ENCODE measurements at regions not wholly inside any gene's neighbourhood (a gene's known extent, or its start where the extent isn't known, plus 50 kb on each side); places are given as distances from the start of the nearest gene placed in this dataset.

DNA sequence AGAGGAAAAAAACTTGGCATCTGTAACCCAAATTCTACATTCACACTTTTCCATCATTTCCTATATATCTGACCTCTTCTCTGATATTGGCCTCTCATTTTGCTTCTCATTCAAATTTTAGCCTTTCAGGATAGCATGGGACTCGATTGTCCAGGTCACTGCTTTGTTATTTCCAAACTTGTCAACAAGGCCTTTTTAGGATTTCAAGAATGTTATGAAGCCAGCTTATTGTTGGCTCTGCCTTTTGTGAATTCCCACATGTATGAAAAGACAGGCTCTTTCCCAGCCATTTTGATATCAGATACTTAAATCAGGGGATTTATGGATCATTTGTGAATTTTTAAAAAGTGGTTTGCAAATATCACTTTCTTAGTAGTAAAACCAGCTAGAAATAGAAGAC lies 663.5 kb downstream of the NCAM2 start:
- TF ChIP-seq, protein P1, sequence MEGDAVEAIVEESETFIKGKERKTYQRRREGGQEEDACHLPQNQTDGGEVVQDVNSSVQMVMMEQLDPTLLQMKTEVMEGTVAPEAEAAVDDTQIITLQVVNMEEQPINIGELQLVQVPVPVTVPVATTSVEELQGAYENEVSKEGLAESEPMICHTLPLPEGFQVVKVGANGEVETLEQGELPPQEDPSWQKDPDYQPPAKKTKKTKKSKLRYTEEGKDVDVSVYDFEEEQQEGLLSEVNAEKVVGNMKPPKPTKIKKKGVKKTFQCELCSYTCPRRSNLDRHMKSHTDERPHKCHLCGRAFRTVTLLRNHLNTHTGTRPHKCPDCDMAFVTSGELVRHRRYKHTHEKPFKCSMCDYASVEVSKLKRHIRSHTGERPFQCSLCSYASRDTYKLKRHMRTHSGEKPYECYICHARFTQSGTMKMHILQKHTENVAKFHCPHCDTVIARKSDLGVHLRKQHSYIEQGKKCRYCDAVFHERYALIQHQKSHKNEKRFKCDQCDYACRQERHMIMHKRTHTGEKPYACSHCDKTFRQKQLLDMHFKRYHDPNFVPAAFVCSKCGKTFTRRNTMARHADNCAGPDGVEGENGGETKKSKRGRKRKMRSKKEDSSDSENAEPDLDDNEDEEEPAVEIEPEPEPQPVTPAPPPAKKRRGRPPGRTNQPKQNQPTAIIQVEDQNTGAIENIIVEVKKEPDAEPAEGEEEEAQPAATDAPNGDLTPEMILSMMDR (IDR thresholded peaks at IDR 0.05; ENCODE audit: low read depth, low read length) = no peak
- TF ChIP-seq EZH2phosphoT487 (IDR thresholded peaks at IDR 0.05; ENCODE audit: low read depth) = no peak

Measured in OCI-LY3 (cell line).